HG02798 (cell line): ENCODE measurements at regions not wholly inside any gene's neighbourhood (a gene's known extent, or its start where the extent isn't known, plus 50 kb on each side); places are given as distances from the start of the nearest gene placed in this dataset.

ENCODE experiments used
- ATAC-seq: cut with Tn5 transposase; IDR thresholded peaks from one replicate; pipeline ENCODE4 v1.9.1; 2021; ENCODE audit warnings: mild to moderate bottlenecking; ENCODE audit not compliant: unreplicated experiment, poor library complexity

- ATAC-seq, result no peak
Observed at GRCh38 chr2:8067784-8068336, 614.0 kb upstream of the ID2 start.

DNA sequence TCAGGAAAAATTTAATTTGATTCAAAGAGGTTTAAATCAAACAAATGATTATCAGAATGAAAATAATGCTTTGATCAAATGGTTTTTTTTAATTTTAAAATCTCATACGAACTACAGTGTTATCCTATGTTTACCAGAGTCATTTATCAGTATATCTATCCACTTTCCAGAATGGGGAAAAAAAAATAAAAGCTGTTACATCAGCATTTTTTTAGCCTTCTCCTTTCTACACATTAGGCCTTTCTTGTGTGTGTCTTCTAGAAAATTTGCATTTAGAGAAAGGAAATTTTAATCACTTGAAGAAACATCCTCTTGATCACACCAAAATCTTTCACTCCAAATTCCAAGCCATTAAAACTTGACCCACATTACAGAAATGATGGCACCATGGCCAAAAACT is 608.9 kb upstream of the ID2 start:
- no peak for ATAC-seq

DNA sequence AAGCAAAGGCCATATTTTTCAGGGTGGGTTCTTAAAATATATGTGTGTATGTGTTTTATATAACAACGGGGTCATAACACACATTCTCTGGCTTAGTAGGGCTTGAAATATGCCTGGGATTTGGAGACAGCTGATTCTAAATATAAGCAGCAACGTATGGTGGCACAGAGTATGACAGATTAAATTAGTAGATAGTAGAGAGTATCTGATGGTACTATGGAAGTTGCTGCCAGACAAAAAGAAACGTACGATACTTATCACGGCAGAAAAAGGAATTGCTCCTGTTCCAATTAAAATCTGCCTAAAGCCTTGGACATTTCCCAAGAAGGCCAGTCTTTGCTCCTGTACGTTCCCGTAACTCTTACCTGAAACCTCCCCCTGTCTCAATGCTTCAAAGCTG is 607.9 kb upstream of the ID2 start:
- ATAC-seq, result no peak

DNA sequence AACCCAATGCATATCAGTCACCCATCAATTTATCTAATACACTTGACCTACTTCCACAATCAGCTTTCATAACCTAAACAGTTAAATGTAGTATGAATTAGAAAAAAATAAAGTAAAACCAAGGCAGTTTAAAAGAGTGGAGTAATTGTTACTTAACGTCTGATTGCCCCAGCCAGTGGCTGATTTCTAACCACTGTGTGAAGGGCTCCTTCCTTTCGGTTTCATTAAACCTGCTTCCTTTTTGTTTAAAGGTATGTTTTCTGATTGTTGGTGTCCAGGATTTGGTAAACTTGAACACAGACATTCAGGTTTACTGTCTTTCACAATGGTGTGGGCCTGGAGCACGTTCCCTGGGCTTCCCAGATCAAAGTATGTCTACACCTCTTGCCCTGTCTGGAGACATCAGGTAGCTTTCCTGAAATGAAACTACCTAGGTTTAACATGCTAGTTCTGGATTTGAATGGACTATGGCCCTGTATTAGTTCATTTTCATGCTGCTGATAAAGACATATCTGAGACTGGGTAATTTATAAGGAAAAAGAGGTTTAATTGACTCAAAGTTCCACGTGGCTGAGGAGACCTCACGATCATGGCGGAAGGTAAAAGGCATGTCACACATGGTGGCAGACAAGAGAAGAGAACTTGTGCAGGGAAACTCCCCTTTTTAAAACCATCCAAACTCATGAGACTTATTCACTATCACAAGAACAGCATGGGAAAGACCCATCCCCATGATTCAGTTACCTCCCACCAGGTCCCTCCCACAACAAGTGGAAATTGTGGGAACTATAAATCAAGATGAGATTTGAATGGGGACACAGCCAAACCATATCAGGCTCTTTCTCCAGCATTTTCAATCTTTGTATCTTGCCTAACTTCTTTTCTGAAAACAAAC is 605.2 kb upstream of the ID2 start:
- ATAC-seq, result no peak

- ATAC-seq, result no peak
Observed at GRCh38 chr2:8078705-8079104, 603.2 kb upstream of the ID2 start.

DNA sequence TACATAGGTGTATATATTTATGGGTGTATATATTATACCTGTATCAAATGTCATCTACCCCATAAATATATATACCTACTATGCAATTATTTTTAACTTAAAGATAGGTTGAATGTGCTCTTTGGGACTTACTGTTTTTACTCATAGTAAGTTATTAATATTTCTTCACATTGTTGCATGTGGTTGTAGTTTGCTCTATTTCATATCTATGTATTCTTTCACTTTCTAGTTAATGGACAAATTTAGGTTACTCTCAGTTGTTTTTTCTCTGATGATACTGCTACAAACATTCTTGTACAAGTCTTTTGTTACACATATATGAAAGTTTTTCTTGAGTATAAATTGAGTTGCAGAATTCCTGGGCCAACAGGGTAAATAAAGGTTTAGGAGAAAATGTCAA is 601.8 kb upstream of the ID2 start:
- no peak for ATAC-seq

GRCh38 chr2:8081130-8081529 is 600.7 kb upstream of the ID2 start:
- ATAC-seq, result no peak

- ATAC-seq, result no peak
Observed at GRCh38 chr2:8082840-8083239, 599.0 kb upstream of the ID2 start.

GRCh38 chr2:8086357-8086756 is 595.5 kb upstream of the ID2 start:
- no peak for ATAC-seq

DNA sequence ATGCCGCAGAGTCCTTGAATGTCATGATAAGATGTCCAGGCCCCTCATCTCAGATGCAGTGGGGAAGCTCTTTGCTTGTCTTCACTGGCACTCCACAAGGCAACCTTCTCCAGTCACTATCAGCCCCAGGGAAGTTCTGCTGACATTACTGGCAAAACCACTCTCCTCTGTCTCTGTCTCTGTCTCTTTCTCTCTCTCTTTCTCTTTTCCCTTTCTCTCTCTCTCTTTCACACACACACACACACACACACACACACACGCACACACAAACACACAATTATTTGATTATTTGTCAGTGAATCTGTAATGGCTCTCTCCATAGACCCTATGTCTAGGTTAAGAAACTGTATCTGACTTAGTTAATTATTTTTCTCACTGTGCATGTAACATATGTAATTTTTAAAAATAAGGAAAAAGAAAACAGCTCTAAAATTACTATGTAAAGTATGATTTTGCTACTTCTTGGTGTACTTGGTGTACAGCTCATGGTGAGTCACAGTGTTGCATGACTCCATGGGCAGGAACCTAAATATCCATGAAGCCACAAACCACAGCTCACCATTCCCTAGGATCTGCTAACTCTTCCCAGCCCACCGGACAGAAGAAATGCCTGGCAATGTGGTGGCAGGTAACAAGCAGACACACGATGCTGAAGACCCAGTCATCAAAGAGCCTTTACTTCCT is 594.9 kb upstream of the ID2 start:
- ATAC-seq, result no peak

DNA sequence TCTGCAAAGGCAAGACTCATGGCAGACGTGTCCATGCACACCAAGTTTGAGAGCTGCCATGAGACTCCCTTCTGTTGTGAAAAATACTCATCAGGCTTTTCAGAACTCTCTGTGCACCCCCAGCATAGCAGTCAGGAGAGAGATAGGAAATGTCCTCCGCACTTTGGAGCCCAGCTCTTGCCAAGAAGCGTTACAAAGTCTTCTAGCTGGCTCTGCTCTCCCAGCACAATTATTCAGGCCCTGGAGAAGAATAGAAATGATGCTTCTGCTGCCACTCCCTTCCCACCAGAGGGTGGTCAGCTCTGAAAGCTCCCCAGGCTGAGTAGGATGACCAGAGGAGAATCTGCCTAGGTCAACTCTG is 594.4 kb upstream of the ID2 start:
- ATAC-seq, result no peak

- ATAC-seq, result no peak
Observed at GRCh38 chr2:8088810-8089209, 593.0 kb upstream of the ID2 start.

DNA sequence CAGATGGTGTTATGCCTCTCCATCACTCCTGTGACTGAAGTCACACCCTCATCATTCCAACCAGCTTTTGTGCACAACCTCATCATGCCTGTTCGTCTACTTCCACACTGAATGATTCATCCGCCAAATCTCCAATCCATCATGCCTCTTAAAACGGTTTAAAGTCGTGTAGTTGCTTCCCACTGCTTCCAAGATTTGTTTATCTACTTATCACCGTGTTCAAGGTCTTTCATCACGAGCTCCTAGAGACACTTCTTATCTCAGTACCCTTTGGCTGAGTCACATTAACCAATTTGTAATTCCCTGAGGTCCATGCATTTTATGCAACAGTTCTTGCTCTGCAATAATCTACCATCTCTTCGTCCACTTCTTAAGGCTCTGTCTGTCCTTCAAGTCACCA is 592.3 kb upstream of the ID2 start:
- ATAC-seq, result no peak

DNA sequence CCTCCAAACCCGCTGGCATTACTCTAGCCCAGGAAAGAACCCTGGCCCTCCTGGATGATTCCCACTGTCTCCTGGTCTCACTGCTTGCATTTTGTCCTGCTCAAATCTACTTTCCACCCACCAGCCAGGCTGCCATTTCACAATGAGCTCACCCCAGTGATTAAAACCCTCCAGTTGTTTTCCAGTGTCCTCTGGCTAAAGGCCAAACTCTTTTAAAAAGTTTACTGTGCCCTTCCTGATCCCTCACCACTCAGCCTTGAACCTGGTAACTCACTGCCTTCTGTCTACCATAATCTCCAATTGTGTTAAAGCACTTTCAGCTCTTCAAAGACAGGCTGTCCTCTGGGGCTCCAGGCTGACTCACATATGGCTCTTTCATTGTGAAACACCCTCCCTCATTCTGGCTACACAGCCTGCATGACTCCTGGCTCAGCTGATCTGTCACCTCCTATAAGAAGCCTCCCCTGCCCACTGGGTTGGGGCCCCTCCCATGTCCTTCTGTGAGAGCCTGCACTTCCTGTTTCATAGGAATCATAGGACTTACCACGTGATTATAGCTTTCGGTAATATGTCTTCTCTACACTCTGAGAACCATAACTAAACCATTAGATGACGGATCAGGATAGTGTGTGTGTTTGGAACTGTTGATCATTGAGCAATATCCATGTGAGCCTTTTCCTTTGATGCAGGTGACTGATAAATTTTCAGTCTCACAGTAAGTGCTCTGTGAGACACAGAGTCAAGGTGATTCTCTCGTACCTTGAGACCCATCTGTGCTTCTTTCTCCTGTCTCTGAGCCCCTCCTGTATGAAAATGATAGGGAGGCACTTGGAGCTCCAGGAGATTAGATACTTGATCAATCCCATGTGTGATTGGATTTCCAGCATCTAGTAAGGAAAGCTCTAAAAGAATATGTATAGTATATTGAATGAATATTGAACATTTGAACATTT is 590.8 kb upstream of the ID2 start:
- ATAC-seq, result no peak

- ATAC-seq, result no peak
Observed at GRCh38 chr2:8094526-8094925, 587.3 kb upstream of the ID2 start.

- no peak for ATAC-seq
Observed at GRCh38 chr2:8095978-8096377, 585.9 kb upstream of the ID2 start.

DNA sequence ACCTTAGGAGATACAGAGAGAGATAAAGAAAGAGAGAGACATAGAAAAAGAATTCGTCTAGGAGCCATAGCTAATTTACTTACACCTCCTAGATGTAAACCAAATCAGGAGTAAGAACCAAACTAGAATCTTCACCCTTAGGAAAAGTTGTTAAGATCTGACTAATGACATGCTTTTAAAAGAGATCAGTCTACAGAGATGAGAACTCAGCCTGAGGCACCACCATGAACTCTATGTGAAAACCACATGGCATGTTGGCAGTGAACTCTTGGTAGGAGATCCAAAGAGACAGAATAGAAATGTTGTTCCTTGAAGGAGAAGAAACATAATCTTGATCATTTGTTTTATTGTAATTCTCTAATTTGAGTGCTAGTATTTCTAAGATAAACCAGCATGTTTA is 585.4 kb upstream of the ID2 start:
- no peak for ATAC-seq

DNA sequence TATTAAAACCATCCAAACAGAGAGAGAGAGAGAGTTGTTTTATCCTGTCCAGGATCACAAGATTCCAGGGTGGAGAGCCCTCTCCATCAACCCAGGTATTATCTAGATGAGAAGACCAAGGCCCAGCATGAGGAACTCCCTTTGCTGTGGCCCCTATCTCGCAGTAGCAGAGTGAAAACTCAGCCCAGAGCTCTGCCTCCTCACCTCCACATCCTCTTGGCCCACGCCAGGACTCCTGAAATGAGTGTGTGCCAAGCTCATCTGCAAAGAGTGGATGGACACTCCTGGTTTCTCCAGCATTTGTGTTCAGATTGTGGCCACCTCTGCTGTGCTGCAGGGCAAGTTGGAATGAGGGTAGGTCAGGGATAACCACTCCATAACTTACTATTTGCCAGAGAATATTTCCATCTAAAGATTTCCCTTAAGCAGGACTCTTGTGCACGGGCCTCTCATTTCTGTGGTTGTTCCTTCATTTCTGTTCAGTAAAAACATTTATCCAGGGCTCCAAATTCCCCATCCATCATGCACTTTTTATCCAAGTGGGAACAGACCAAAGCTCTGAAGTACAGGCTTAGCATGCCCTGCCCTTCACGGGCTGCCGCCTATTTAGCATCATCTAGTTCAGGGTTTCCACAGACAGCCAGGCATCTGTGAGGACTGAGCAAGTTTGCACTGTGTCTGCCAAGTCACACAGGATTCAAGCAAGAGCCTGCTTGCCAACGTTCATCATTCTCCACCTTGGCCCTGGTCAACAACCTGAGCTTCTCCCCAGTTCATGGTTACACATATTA is 583.2 kb upstream of the ID2 start:
- ATAC-seq, result no peak

- no peak for ATAC-seq
Observed at GRCh38 chr2:8099267-8099582, 582.6 kb upstream of the ID2 start.
